Upper lobe of left lung (tissue), 6 donors: ENCODE measurements at regions not wholly inside any gene's neighbourhood (a gene's known extent, or its start where the extent isn't known, plus 50 kb on each side); places are given as distances from the start of the nearest gene placed in this dataset.

ENCODE experiments used
- ATAC-seq, 2 donors: fragments of 200-7000 bp; cut with Tn5 transposase; one replicate each; pipeline ENCODE4 v1.9.1; 2022; ENCODE audit warnings: mild to moderate bottlenecking in 2 of 2, moderate library complexity in 2 of 2; ENCODE audit not compliant: low FRiP score in 2 of 2
- DNase-seq, 2 donors: peaks; one replicate each; pipeline ENCODE4 v3.0.0-alpha.2; 2019 to 2020
- H3K27ac ChIP-seq, 4 donors: fragments of 200-600 bp; sonication (generic); one replicate each; pipeline ENCODE4 v1.5.1; 2016 to 2019
- H3K27me3 ChIP-seq, 4 donors: fragments of 200-600 bp; sonication (generic); one replicate each; pipeline ENCODE4 v1.5.1; 2017 to 2019
- H3K36me3 ChIP-seq, 4 donors: fragments of 200-600 bp; sonication (generic); one replicate each; pipeline ENCODE4 v1.5.1; 2016 to 2019
- H3K4me1 ChIP-seq, 4 donors: fragments of 200-600 bp; sonication (generic); one replicate each; pipeline ENCODE4 v1.5.1; 2018 to 2019
- H3K4me3 ChIP-seq, 4 donors: fragments of 200-600 bp; sonication (generic); one replicate each; pipeline ENCODE4 v1.5.1; 2017 to 2019; ENCODE audit warnings: mild to moderate bottlenecking in 2 of 4, moderate library complexity in 1 of 4
- H3K9me3 ChIP-seq, 4 donors: fragments of 200-600 bp; sonication (generic); one replicate each; pipeline ENCODE4 v1.5.1; 2018 to 2019
- EP300 ChIP-seq, 4 donors: sonication (generic); formaldehyde crosslinking; IDR thresholded peaks; one replicate each; pipeline ENCODE4 v1.5.1; 2017; ENCODE audit warnings: antibody characterized with exemption in 4 of 4, control low read depth in 2 of 4
- POLR2A ChIP-seq, 4 donors: fragments of 450-650 bp; IDR thresholded peaks; one replicate each; pipeline ENCODE4 v1.5.1; 2016 to 2017; ENCODE audit warnings: antibody characterized with exemption in 4 of 4, mild to moderate bottlenecking in 2 of 4
- POLR2AphosphoS5 ChIP-seq, 2 donors: sonication (generic); formaldehyde crosslinking; IDR thresholded peaks; one replicate each; pipeline ENCODE4 v1.5.1; 2017; ENCODE audit warnings: antibody characterized with exemption in 2 of 2
- WGBS, 2 donors: methylation state at CpG; one replicate each; pipeline ENCODE4 v1.1.5; 2017 to 2018; 5-methylcytosine and 5-hydroxymethylcytosine counted together
- TF ChIP-seq, protein P1 (sequence below), 6 experiments: fragments of 450-650 bp in 4 of 6; fragments of 200-600 bp in 2 of 6; sonication (generic) in 2 of 6; IDR thresholded peaks; one replicate each; pipeline ENCODE4 v1.5.1; 2016 to 2019; ENCODE audit warnings: antibody characterized with exemption in 6 of 6
- donor health status: DM: no; HTN: no; CAD: no; lungs with moderate emphysema.
- donor health status: DM: no; HTN: yes; CAD: no; lungs with severe emphysema.

DNA sequence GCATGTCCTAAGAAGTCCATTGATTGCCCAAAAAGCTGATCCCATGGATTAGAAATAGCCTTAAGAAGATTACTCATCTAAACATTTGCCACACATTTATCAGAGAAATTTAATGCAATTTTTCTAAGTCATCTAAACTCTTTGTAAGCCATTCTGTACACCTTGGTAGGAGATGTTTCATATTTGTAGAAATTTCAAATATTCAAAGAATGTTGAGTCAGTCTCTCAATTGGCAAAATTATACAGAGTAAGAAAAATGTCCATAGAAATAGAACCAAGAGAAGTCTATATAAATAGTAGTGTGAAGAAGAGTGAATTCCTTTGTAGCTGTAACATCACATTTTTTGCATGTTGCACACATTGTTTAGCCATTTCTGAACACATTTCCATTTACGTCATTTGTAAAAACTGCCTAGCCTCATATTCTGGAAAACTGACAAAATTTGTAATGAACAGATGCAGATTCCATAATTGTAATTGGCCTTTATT, 128.6 kb downstream of the MSTN start:
- ATAC-seq (peak in 1 of 2 donors; percentile 49), DNase-seq (no peak)
- no peaks in the 10 kb centered on the region for H3K9me3 ChIP-seq
- no peak overlapping the region for H3K4me3 ChIP-seq
- no peaks in the 10 kb centered on the region for H3K36me3 ChIP-seq
- H3K27ac ChIP-seq, result no peak overlapping the region
- H3K27me3 ChIP-seq, result no peaks in the 10 kb centered on the region
- no peaks in the 10 kb centered on the region for H3K4me1 ChIP-seq
- WGBS, 2 donors, result 81 to 85% methylated on average over 1 of the region's 1 CpG
- TF ChIP-seq EP300 (IDR thresholded peaks at IDR 0.05), result no peak
- no peak for TF ChIP-seq POLR2AphosphoS5 (IDR thresholded peaks at IDR 0.05)
- no peak for TF ChIP-seq POLR2A (IDR thresholded peaks at IDR 0.05)
- TF ChIP-seq, protein P1, sequence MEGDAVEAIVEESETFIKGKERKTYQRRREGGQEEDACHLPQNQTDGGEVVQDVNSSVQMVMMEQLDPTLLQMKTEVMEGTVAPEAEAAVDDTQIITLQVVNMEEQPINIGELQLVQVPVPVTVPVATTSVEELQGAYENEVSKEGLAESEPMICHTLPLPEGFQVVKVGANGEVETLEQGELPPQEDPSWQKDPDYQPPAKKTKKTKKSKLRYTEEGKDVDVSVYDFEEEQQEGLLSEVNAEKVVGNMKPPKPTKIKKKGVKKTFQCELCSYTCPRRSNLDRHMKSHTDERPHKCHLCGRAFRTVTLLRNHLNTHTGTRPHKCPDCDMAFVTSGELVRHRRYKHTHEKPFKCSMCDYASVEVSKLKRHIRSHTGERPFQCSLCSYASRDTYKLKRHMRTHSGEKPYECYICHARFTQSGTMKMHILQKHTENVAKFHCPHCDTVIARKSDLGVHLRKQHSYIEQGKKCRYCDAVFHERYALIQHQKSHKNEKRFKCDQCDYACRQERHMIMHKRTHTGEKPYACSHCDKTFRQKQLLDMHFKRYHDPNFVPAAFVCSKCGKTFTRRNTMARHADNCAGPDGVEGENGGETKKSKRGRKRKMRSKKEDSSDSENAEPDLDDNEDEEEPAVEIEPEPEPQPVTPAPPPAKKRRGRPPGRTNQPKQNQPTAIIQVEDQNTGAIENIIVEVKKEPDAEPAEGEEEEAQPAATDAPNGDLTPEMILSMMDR (IDR thresholded peaks at IDR 0.05), result no peak

DNA sequence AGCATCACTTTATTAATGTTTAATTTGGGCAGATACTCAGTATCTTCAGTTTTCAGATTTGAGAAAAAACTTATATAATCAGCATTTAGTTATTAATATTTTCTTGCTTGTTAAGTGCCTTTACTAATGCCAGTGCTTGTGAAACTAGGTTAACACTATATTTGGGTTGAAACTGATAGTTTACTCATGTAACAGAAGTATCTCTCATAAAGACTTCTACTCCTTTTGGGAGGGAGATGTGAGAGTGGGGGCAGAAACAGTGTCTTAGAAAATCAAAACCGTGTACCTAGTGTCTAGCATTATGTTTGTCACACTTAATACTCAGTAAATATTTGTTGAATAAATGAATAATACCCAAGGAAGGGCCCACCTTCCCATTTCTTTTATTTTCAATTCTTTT, 129.5 kb downstream of the MSTN start:
- Histone ChIP-seq H3K36me3 (no peaks in the 10 kb centered on the region), H3K9me3 (no peaks in the 10 kb centered on the region), H3K4me1 (no peaks in the 10 kb centered on the region), H3K27ac (no peak overlapping the region), H3K27me3 (no peaks in the 10 kb centered on the region), H3K4me3 (no peak overlapping the region)
- DNase-seq (no peak), ATAC-seq (no peak)
- TF ChIP-seq EP300 (IDR thresholded peaks at IDR 0.05) (no peak), POLR2A (IDR thresholded peaks at IDR 0.05) (no peak), POLR2AphosphoS5 (IDR thresholded peaks at IDR 0.05) (no peak)
- TF ChIP-seq, protein P1 (IDR thresholded peaks at IDR 0.05), result no peak
- 29 to 59% methylated on average over 1 of the region's 1 CpG for WGBS, 2 donors

- Histone ChIP-seq H3K36me3 (no peaks in the 10 kb centered on the region), H3K4me3 (no peak overlapping the region), H3K4me1 (no peaks in the 10 kb centered on the region), H3K27me3 (no peaks in the 10 kb centered on the region), H3K27ac (no peak overlapping the region), H3K9me3 (no peaks in the 10 kb centered on the region)
- no peak for TF ChIP-seq EP300 (IDR thresholded peaks at IDR 0.05)
- TF ChIP-seq, protein P1 (IDR thresholded peaks at IDR 0.05), result no peak
- TF ChIP-seq POLR2A (IDR thresholded peaks at IDR 0.05), result no peak
- TF ChIP-seq POLR2AphosphoS5 (IDR thresholded peaks at IDR 0.05), result no peak
- ATAC-seq (no peak), DNase-seq (no peak)
- 97 to 98% methylated on average over 1 of the region's 1 CpG for WGBS, 2 donors
These were observed 134.7 kb downstream of the MSTN start for GRCh38 chr2:189927823-189928222.
